OCI-LY1 (cell line): ENCODE measurements at regions not wholly inside any gene's neighbourhood (a gene's known extent, or its start where the extent isn't known, plus 50 kb on each side); places are given as distances from the start of the nearest gene placed in this dataset.

Source experiments
- H2AFZ ChIP-seq: fragments of 200-600 bp; sonication (generic), shearing (Covaris generic); 2 replicates; pipeline ENCODE4 v1.6.0; 2014; ENCODE audit warnings: antibody characterized with exemption, mild to moderate bottlenecking, low read length
- H3F3A ChIP-seq: fragments of 200-600 bp; sonication (generic), shearing (Covaris generic); 2 replicates; pipeline ENCODE4 v1.6.0; 2014; ENCODE audit warnings: mild to moderate bottlenecking, antibody characterized with exemption, low read length, moderate library complexity; ENCODE audit not compliant: insufficient read depth
- H3K27ac ChIP-seq: fragments of 200-600 bp; sonication (generic); 2 replicates; pipeline ENCODE4 v1.5.1; 2014; ENCODE audit warnings: low read length, mixed run types, mild to moderate bottlenecking, low read depth; ENCODE audit not compliant: poor library complexity, severe bottlenecking
- H3K27me3 ChIP-seq: fragments of 200-600 bp; sonication (generic); 2 replicates; pipeline ENCODE4 v1.6.0; 2014; ENCODE audit warnings: antibody characterized with exemption, mild to moderate bottlenecking, low read length, moderate library complexity; ENCODE audit not compliant: insufficient read depth
- H3K36me3 ChIP-seq: fragments of 200-600 bp; sonication (generic); 2 replicates; pipeline ENCODE4 v1.6.1; 2014; ENCODE audit warnings: mild to moderate bottlenecking, antibody characterized with exemption, low read length, moderate library complexity, mixed read lengths; ENCODE audit not compliant: insufficient read depth
- H3K4me1 ChIP-seq: fragments of 200-600 bp; sonication (generic); 2 replicates; pipeline ENCODE4 v1.5.1; 2014; ENCODE audit warnings: mild to moderate bottlenecking, low read length, moderate library complexity; ENCODE audit not compliant: insufficient read depth, severe bottlenecking
- H3K4me2 ChIP-seq: fragments of 200-600 bp; sonication (generic), shearing (Covaris generic); 2 replicates; pipeline ENCODE4 v1.6.1; 2014; ENCODE audit warnings: low read length
- H3K4me3 ChIP-seq: fragments of 200-600 bp; sonication (generic); 2 replicates; pipeline ENCODE4 v1.5.1; 2014; ENCODE audit warnings: low read length, low read depth, mild to moderate bottlenecking, mixed read lengths; ENCODE audit not compliant: poor library complexity, severe bottlenecking
- H3K79me2 ChIP-seq: fragments of 200-600 bp; shearing (Covaris generic); 2 replicates; pipeline ENCODE4 v1.6.1; 2016; ENCODE audit warnings: mixed run types, low read length, mixed read lengths; ENCODE audit not compliant: insufficient read depth
- H3K9ac ChIP-seq: fragments of 200-600 bp; sonication (generic), shearing (Covaris generic); 2 replicates; pipeline ENCODE4 v1.6.1; 2014; ENCODE audit warnings: mild to moderate bottlenecking, low read length, mixed read lengths
- H3K9me2 ChIP-seq: fragments of 200-600 bp; sonication (generic), shearing (Covaris generic); 2 replicates; pipeline ENCODE4 v1.6.1; 2014; ENCODE audit warnings: low read depth, mild to moderate bottlenecking, low read length, mixed read lengths
- H3K9me3 ChIP-seq: fragments of 200-600 bp; shearing (Covaris generic); 2 replicates; pipeline ENCODE4 v1.6.1; 2014; ENCODE audit warnings: low read length, mixed read lengths
- H4K20me1 ChIP-seq: fragments of 200-600 bp; sonication (generic), shearing (Covaris generic); 2 replicates; pipeline ENCODE4 v1.6.0; 2016; ENCODE audit warnings: mild to moderate bottlenecking, low read length; ENCODE audit not compliant: insufficient read depth
- EZH2 ChIP-seq: fragments of 200-600 bp; sonication (generic), shearing (Covaris generic); IDR thresholded peaks from 2 replicates; pipeline ENCODE4 v1.8.0; 2017; ENCODE audit warnings: borderline replicate concordance, mixed run types, mild to moderate bottlenecking, antibody characterized with exemption, low read length, moderate library complexity, mixed read lengths
- TF ChIP-seq, protein P1 (sequence below): fragments of 200-600 bp; sonication (generic), shearing (Covaris generic); IDR thresholded peaks from 2 replicates; pipeline ENCODE4 v1.5.1; 2017; ENCODE audit warnings: mild to moderate bottlenecking, antibody characterized with exemption, low read length, moderate library complexity, mixed read lengths

GRCh38 chr10:106380706-106381105 is 783.8 kb downstream of the SORCS1 start:
- Histone ChIP-seq H4K20me1 (no peaks in the 10 kb centered on the region), H3F3A (no peaks in the 10 kb centered on the region), H3K27me3 (no peaks in the 10 kb centered on the region), H3K4me1 (no peaks in the 10 kb centered on the region), H3K9me2 (no peaks in the 10 kb centered on the region), H3K9me3 (no peaks in the 10 kb centered on the region), H3K4me3 (no peak overlapping the region), H3K9ac (no peak overlapping the region), H3K36me3 (no peaks in the 10 kb centered on the region), H3K79me2 (no peaks in the 10 kb centered on the region), H3K27ac (no peak overlapping the region), H2AFZ (no peak overlapping the region), H3K4me2 (no peak overlapping the region)
- TF ChIP-seq EZH2: no peak
- TF ChIP-seq, protein P1, sequence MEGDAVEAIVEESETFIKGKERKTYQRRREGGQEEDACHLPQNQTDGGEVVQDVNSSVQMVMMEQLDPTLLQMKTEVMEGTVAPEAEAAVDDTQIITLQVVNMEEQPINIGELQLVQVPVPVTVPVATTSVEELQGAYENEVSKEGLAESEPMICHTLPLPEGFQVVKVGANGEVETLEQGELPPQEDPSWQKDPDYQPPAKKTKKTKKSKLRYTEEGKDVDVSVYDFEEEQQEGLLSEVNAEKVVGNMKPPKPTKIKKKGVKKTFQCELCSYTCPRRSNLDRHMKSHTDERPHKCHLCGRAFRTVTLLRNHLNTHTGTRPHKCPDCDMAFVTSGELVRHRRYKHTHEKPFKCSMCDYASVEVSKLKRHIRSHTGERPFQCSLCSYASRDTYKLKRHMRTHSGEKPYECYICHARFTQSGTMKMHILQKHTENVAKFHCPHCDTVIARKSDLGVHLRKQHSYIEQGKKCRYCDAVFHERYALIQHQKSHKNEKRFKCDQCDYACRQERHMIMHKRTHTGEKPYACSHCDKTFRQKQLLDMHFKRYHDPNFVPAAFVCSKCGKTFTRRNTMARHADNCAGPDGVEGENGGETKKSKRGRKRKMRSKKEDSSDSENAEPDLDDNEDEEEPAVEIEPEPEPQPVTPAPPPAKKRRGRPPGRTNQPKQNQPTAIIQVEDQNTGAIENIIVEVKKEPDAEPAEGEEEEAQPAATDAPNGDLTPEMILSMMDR: no peak

- Histone ChIP-seq H3K9ac (no peak overlapping the region), H3K9me2 (no peaks in the 10 kb centered on the region), H4K20me1 (no peaks in the 10 kb centered on the region), H3K4me2 (no peak overlapping the region), H3K79me2 (no peaks in the 10 kb centered on the region), H3K4me3 (no peak overlapping the region), H3K4me1 (no peaks in the 10 kb centered on the region), H3F3A (no peaks in the 10 kb centered on the region), H3K27ac (no peak overlapping the region), H2AFZ (no peak overlapping the region), H3K27me3 (no peaks in the 10 kb centered on the region), H3K36me3 (no peaks in the 10 kb centered on the region), H3K9me3 (no peaks in the 10 kb centered on the region)
- TF ChIP-seq EZH2: no peak
- TF ChIP-seq, protein P1: no peak
Observed at GRCh38 chr10:106378251-106378650, 786.3 kb downstream of the SORCS1 start.

DNA sequence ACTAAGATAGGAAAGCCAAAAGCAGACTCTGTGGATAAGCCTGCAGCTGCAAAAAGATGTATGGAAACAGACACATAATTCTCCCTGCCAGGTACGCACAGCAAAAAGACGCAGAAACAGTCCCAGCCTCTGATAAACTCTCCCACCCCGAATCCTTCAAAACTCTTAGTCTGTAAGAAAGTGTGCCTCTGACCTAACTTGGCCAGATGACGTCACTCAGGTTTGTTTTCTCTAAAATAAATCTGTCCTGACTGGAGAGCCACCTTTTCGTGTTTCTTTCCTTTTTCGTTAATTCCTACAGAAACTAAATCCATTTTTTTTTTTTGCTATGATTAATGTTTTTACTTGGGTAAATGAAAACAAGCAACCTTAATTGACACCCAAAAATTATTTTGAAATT is 793.8 kb downstream of the SORCS1 start:
- no peaks in the 10 kb centered on the region for H3K79me2 ChIP-seq
- H4K20me1 ChIP-seq: no peaks in the 10 kb centered on the region
- H3K9ac ChIP-seq: no peak overlapping the region
- no peaks in the 10 kb centered on the region for H3K36me3 ChIP-seq
- TF ChIP-seq, protein P1: no peak
- no peak for TF ChIP-seq EZH2
- H2AFZ ChIP-seq: no peak overlapping the region
- H3K4me1 ChIP-seq: no peaks in the 10 kb centered on the region
- H3K9me2 ChIP-seq: no peaks in the 10 kb centered on the region
- H3K4me2 ChIP-seq: no peak overlapping the region
- H3K4me3 ChIP-seq: no peak overlapping the region
- no peaks in the 10 kb centered on the region for H3F3A ChIP-seq
- no peaks in the 10 kb centered on the region for H3K27me3 ChIP-seq
- H3K9me3 ChIP-seq: no peaks in the 10 kb centered on the region
- H3K27ac ChIP-seq: no peak overlapping the region
